GM18505 (cell line): ENCODE measurements at regions not wholly inside any gene's neighbourhood (a gene's known extent, or its start where the extent isn't known, plus 50 kb on each side); places are given as distances from the start of the nearest gene placed in this dataset.
"Not testable (repeated sequence)": the region's sequence is repeated elsewhere in the genome, so short reads cannot be mapped to it uniquely, and the experiment has no call there.

Experiments
- ATAC-seq: cut with Tn5 transposase; IDR thresholded peaks from one replicate; pipeline ENCODE4 v1.9.1; 2021; ENCODE audit not compliant: unreplicated experiment
- POLR2A ChIP-seq: IDR thresholded peaks from 4 replicates; pipeline ENCODE4 v1.6.1; 2011; ENCODE audit warnings: borderline replicate concordance; ENCODE audit not compliant: insufficient read depth, insufficient read length; ENCODE audit errors: extremely low read depth

DNA sequence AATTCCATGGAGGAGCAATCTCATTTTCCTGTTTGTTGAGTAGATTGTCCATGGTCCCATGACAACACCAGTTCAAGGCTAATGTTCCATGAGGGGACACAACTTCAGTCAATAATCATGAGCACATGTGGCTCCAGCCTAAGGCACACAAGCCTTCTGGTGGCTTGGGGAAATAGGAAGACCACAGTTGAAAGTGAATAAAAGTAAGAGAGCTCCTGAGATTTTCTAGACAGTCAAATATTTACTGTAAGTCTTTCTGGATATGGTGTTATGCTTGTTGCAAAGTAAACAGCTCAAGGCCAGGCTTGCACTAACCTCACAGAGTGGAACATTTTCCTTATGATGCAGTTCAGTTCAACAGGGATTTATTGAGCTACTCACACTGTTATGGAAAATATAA, 206.9 kb upstream of the SLC38A2 start:
- ATAC-seq: no peak
- TF ChIP-seq POLR2A: no peak

DNA sequence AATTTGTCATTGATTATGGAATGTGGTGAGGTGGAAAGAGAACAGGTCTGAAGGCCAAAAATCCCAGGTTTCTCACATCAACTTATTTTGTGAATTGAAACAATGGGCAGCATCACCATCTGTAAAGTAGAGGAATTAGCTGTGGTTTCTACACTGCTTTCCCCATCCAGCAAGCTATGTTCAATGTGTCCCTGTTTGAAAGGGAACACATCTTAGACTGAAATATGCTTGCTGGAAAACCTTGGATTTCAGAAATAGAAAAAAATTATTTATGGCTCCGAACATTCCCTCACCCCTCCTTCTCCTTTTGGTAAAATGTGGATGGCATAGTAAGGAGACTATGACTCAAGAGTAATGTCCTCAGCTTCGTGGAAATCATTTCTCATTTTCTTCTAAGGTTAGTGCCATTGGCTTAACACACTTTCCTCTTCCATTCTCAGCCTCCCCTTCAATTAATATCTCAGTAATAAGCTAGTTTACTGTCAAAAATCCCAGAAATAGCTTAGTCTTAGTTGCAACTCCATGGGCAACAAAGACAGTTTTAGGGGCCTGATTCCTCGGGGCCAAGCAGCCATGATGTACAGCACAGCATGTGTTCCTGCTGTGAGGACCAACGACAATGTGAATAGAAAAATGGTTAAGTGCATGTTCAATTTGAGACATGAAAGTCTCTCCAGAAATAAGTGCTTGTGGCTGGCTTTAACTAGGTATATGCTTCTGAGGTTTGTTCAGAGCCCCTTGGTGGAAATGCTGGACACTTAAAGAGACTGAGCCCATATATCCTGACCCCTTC, 205.8 kb upstream of the SLC38A2 start:
- TF ChIP-seq POLR2A: no peak
- ATAC-seq: no peak

DNA sequence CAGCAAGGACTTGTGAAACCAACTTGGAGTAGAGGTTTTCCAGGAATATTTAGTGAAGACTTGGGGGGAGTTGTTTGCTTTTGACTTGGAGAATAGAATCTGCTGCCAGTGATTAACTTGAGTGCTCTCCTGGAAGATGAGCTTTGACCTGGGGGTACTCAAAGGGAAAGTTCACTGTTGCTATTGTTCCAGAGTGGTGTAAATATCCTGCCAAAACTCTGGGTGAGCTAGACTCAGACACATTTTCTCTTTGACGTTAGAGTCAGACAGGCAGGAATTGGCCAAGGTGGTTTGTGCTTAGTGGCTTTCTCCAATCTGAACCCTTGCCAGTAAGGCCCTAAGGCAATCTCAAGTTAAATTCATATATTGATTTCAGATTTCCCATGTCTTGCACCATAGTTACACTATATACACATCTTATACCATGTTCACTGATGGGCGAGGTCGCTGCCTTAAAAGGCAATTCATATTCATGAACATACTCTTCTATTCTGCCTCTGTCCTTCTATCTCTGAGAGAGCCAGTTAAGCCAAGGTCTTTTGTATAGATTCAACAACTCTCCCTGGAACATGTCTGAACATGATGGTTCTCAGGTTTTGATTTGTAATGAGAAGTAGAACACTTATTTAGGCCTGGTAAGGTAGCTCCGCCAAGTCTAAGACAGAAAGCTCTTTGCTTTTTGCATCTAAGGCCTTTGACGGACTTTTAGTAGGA, 204.6 kb upstream of the SLC38A2 start:
- no peak for ATAC-seq
- no peak for TF ChIP-seq POLR2A

DNA sequence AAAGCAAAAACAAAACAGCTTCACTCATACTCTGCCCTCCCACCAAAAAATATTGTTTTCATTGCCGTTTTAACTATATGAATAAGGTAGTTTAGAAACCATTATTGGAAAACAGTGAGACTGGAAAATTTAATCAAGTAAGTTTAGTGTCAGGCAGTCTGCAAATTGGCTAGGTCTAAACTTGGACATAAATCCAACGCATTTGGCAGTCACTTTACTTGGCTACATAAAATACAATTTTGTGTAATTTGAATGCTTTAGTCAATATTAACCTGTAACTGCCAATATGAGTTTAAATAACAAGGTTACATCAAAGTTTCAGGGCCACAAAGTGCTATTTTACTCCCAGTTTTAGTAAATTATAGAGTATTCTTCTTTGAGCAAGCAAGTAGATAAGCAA, 202.3 kb upstream of the SLC38A2 start:
- ATAC-seq: no peak
- no peak for TF ChIP-seq POLR2A

DNA sequence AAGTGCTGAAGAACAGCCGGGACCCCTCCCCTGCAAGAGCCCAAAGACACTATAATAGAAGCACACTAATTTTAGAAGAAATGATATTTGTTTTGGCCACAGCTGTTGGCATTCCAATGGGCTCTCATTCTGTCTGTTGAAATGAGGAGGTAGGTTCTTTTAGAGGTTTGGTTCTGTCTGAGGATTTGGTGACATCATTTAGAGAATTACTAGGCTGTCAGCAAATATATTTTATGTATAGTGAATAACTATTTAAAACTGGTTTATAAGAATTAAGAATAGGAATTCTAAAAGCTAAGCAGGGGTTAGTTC, 200.7 kb upstream of the SLC38A2 start:
- TF ChIP-seq POLR2A: no peak
- no peak for ATAC-seq

DNA sequence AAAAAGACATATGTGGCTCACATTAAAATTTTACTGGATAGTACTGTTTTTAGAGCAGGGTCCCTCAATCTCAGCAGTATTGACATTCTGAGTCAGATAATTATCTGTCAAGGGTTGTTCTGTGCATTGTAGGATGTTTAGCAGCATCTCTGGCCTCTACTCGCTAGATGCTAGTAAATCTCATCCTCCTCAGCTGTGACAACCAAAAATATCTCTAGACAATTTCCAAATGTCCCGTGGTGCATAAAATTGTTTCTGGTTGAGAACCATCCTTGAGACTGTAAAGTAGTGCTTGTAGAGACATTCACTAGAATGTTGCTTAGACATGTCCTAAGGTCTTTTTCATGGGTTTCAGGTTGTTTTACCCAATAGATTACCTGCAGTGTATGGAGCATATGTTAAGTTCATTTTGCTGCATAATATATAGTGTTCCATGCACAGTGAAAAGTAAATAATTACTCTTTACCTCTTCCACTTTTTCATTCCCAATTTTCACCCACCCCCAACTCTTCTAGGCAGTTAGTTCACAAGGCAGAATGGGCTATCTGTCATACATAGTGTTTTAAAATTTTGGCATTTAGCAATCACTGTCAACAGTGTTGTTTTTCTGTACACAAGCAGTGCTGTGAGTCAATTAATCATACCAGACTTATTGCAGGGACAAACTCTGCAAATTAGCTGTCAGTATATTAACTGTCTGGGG, 200.2 kb upstream of the SLC38A2 start:
- no peak for ATAC-seq
- TF ChIP-seq POLR2A: no peak

DNA sequence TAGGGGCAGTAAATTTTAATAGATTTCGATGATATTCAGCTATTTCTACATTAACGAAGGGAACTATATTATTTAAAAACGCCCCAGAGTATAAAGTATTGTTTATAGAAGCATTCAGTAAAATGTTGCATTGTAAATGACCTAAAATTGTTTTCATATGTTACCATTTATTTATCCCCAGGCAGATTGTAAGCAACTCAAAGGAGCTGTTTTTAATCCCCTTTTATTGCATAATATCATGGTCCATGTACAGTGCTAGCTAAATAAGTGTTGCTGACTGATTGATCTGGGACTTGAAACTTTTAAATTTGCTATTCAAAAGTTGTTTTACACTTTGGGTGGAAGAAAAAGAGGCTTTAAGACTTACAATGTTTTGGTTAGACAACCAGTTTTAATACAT, 199.0 kb upstream of the SLC38A2 start:
- ATAC-seq: no peak
- TF ChIP-seq POLR2A: no peak

DNA sequence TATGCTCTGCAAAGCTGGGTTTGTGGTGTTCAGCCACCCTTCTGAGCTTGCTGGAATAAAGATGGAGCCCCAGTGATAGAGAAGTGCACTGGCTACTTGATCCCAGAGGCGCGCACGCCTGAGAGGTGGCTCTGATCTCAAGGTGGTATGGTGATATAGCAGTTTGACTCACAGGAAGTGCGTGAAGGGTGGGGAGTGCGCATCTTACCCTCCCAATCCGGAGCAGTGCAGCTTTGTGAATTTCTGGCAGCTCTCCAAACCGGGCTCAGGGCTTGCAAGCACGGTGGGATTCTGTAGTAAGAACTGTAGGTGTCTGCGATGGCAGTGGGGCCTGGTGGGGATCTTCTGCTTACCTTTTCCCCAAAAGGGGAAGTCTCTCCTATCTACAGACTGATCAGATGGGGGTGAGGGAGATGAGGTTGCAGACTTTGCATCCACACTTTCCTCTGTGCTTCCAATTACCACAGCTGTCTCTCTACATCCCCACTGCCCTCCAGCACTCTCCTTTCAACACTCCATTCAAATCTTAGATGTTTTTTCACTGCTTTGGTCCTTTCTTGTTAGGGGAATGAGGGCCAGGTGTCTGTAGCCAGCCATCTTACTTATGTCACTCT, 197.4 kb upstream of the SLC38A2 start:
- no peak for TF ChIP-seq POLR2A
- ATAC-seq: no peak

DNA sequence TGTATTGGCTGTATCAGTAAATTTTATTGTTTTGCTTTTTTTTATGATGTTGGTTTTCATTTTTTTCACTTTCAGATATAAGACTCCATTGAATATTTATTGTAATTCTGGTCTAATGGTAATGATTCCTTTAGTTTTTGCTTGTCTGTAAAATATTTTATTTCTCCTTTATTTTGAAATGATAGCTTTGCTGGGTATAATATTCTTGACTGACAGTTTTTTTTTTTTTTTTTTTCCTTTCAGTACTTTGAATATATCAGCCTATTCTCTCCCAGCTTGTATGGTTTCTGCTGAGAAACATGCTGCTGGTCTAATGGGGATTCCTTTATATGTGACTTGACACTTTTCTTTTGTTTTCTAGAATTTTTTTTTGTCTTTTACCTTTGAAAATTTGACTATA, 195.1 kb upstream of the SLC38A2 start:
- TF ChIP-seq POLR2A: no peak
- ATAC-seq: no peak

DNA sequence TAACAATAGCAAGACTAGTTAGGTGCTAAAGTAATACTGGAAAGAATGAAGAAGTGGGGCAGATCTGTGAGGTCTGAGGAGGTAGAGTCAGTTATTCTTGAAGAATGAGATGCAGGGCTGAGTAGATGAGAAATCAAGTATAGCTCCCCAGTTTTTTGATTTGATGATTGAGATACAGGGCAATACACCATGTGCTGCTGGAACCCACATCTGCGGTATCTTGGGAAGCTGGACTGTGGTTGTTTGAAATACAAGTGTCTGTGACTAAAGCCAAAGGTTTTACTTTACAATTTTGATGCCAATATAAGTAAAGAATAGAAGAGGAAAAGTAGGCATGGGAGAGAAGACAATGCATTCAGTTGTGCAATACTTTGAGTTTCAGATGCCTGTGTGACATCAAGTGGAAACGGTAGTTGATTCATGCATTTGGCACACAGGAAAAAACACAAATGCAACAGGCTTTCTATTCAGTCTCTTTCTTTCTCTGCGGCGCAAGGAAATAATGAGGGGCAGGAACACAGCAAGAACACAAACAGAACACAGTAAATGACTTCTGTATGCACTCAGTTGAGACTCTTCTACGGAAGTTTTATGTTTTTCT, 190.2 kb upstream of the SLC38A2 start:
- ATAC-seq: no peak
- TF ChIP-seq POLR2A: no peak

DNA sequence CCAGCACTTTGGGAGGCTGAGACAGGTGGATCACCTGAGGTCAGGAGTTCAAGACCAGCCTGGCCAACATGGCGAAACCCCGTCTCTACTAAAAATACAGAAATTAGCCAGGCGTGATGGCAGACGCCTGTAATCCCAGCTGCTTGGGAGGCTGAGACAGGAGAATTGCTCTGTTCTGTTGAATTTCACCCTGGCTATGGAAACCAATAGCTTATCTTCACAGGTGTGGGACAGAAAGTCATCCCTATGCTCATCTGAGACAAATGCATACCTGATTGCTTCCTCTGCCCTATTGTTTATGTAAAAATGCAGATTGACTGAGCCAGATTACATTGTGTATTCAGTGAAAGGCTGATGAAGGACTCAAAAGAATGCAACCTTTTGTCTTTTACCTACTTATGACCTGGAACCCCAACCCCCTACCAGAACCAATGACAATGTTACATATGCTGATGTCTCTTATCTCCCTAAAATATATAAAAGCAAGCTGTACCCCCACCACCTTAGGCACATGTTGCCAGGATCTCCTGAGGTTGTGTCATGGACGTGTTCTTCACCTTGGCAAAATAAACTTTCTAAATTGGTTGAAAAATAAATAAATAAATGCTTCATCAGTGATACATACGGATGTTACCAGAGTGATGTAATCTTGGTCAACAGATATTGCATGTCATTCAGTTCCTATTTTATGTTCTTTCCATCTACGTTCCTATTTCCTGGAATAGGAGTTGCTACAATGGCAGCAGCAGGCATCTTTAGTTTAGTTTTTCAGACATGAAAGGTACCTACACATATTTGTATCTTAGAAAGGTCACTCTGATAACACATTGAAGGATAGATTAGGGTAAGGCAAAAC, 189.4 kb upstream of the SLC38A2 start:
- ATAC-seq: not testable (repeated sequence)

DNA sequence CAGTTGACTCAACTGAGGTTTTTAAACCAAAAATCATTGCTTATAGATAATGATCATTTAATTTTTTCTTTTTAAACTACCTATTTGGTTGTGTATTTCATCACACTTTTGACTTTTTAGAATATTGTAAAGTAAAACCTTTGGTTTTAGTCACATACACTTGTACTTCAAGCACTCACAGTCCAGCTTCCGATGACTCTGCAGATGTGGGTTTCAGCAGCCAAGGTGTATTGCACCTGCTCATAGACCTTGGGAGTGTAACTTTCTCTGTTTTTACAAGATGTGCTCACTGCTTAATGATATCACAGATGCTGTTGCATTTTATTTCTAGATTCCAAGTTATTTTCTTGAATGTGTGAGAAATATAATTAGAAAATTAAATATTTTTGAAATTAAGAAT, 188.3 kb upstream of the SLC38A2 start:
- TF ChIP-seq POLR2A: no peak
- ATAC-seq: no peak
